ENCODE measurements at regions not wholly inside any gene's neighbourhood (a gene's known extent, or its start where the extent isn't known, plus 50 kb on each side); places are given as distances from the start of the nearest gene placed in this dataset.

- no peak overlapping the region for H2AFZ ChIP-seq (ENCODE audit: low read length)
- ChIA-PET CTCF (ENCODE audit: unreplicated experiment) (no interaction called here), POLR2A (interaction anchor here (0.6 kb wide), 1 partner anchor 65 kb away, joined by 4 read pairs; no protein-coding TSS in a partner anchor)
- H3K4me3 ChIP-seq (ENCODE audit: low read depth, low read length, poor library complexity, severe bottlenecking) = no peak overlapping the region
- DNase-seq (ENCODE audit: low spot score) = no peak
- H3K36me3 ChIP-seq (ENCODE audit: insufficient read depth, low read length) = no peaks in the 10 kb centered on the region
- H3K27ac ChIP-seq (ENCODE audit: low read depth, low read length, poor library complexity, severe bottlenecking) = no peak overlapping the region
- no peaks in the 10 kb centered on the region for H3K79me2 ChIP-seq (ENCODE audit: insufficient read depth, low read depth, low read length)
- TF ChIP-seq, protein P1, sequence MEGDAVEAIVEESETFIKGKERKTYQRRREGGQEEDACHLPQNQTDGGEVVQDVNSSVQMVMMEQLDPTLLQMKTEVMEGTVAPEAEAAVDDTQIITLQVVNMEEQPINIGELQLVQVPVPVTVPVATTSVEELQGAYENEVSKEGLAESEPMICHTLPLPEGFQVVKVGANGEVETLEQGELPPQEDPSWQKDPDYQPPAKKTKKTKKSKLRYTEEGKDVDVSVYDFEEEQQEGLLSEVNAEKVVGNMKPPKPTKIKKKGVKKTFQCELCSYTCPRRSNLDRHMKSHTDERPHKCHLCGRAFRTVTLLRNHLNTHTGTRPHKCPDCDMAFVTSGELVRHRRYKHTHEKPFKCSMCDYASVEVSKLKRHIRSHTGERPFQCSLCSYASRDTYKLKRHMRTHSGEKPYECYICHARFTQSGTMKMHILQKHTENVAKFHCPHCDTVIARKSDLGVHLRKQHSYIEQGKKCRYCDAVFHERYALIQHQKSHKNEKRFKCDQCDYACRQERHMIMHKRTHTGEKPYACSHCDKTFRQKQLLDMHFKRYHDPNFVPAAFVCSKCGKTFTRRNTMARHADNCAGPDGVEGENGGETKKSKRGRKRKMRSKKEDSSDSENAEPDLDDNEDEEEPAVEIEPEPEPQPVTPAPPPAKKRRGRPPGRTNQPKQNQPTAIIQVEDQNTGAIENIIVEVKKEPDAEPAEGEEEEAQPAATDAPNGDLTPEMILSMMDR (conservative IDR thresholded peaks at IDR 0.05; ENCODE audit: low read length) = no peak
- no peak for TF ChIP-seq EZH2phosphoT487 (IDR thresholded peaks at IDR 0.05; ENCODE audit: borderline replicate concordance, low read depth, low read length)
- no peaks in the 10 kb centered on the region for H3K9me3 ChIP-seq (ENCODE audit: low read length)
- H3K4me2 ChIP-seq (ENCODE audit: low read length) = no peak overlapping the region
- H4K20me1 ChIP-seq (ENCODE audit: insufficient read depth, low read length) = no peaks in the 10 kb centered on the region
- no TSS peak for BruUV-seq (replicated peaks)
- no peaks in the 10 kb centered on the region for H3K9me2 ChIP-seq (ENCODE audit: insufficient read depth, low read length)
- intact Hi-C loops (cut with micrococcal nuclease; ENCODE audit: unreplicated experiment) = no loop called here
- H3K4me1 ChIP-seq (ENCODE audit: insufficient read depth, low read length, poor library complexity, severe bottlenecking) = no peaks in the 10 kb centered on the region
Observed at GRCh38 chr12:91975891-91976290, 169.8 kb downstream of the BTG1 start.

DNA sequence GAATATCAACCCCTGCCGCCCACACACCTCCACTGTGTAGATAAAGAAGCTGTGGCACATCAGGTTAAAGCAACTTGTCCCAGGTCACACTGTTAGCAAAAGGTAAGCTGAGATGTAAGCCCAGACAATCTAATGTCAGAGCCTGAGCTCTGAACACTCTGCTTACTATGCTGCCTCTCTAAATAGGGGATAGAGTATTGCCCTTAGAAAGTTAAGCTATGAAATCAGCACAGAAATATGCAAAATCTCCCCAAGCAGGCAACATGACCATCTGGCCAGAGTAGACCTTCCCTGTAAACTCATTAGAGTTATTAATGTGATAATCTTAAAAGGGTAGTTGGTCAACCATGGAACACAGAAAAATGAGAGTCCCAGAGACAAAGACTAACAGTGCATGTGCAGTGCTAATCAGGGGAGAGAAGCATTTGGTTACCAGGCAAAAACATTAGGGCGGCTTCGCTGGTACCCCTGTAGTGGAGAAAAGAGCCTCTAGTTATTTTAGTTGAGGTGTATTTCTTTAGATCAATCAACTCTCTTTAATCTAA is 171.0 kb downstream of the BTG1 start:
- no TSS peak for BruUV-seq (replicated peaks)
- ChIA-PET CTCF (ENCODE audit: unreplicated experiment) (no interaction called here), POLR2A (interaction anchor here (0.5 kb wide), 1 partner anchor 15 kb away, joined by 3 read pairs; no protein-coding TSS in a partner anchor)
- Histone ChIP-seq H3K4me2 (ENCODE audit: low read length) (no peak overlapping the region), H3K4me1 (ENCODE audit: insufficient read depth, low read length, poor library complexity, severe bottlenecking) (no peaks in the 10 kb centered on the region), H3K9me2 (ENCODE audit: insufficient read depth, low read length) (no peaks in the 10 kb centered on the region), H3K27ac (ENCODE audit: low read depth, low read length, poor library complexity, severe bottlenecking) (no peak overlapping the region), H3K36me3 (ENCODE audit: insufficient read depth, low read length) (no peaks in the 10 kb centered on the region), H3K9me3 (ENCODE audit: low read length) (no peaks in the 10 kb centered on the region), H3K79me2 (ENCODE audit: insufficient read depth, low read depth, low read length) (no peaks in the 10 kb centered on the region), H3K4me3 (ENCODE audit: low read depth, low read length, poor library complexity, severe bottlenecking) (no peak overlapping the region), H2AFZ (ENCODE audit: low read length) (no peak overlapping the region), H4K20me1 (ENCODE audit: insufficient read depth, low read length) (no peaks in the 10 kb centered on the region)
- TF ChIP-seq, protein P1 (conservative IDR thresholded peaks at IDR 0.05; ENCODE audit: low read length) = no peak
- TF ChIP-seq EZH2phosphoT487 (IDR thresholded peaks at IDR 0.05; ENCODE audit: borderline replicate concordance, low read depth, low read length) = no peak
- intact Hi-C loops (cut with micrococcal nuclease; ENCODE audit: unreplicated experiment) = no loop called here
- no peak for DNase-seq (ENCODE audit: low spot score)

GRCh38 chr12:91973813-91974212 is 171.8 kb downstream of the BTG1 start:
- Histone ChIP-seq H3K9me2 (ENCODE audit: insufficient read depth, low read length) (no peaks in the 10 kb centered on the region), H3K4me3 (ENCODE audit: low read depth, low read length, poor library complexity, severe bottlenecking) (no peak overlapping the region), H3K4me1 (ENCODE audit: insufficient read depth, low read length, poor library complexity, severe bottlenecking) (no peaks in the 10 kb centered on the region), H4K20me1 (ENCODE audit: insufficient read depth, low read length) (no peaks in the 10 kb centered on the region), H3K36me3 (ENCODE audit: insufficient read depth, low read length) (no peaks in the 10 kb centered on the region), H3K4me2 (ENCODE audit: low read length) (no peak overlapping the region), H3K9me3 (ENCODE audit: low read length) (no peaks in the 10 kb centered on the region), H3K79me2 (ENCODE audit: insufficient read depth, low read depth, low read length) (no peaks in the 10 kb centered on the region), H2AFZ (ENCODE audit: low read length) (no peak overlapping the region), H3K27ac (ENCODE audit: low read depth, low read length, poor library complexity, severe bottlenecking) (no peak overlapping the region)
- no peak for DNase-seq (ENCODE audit: low spot score)
- POLR2A ChIA-PET = no interaction called here
- TF ChIP-seq, protein P1 (conservative IDR thresholded peaks at IDR 0.05; ENCODE audit: low read length) = no peak
- no peak for TF ChIP-seq EZH2phosphoT487 (IDR thresholded peaks at IDR 0.05; ENCODE audit: borderline replicate concordance, low read depth, low read length)
- intact Hi-C loops (cut with micrococcal nuclease; ENCODE audit: unreplicated experiment) = no loop called here
- CTCF ChIA-PET (ENCODE audit: unreplicated experiment) = no interaction called here
- BruUV-seq (replicated peaks) = no TSS peak
